ENCODE measurements at regions not wholly inside any gene's neighbourhood (a gene's known extent, or its start where the extent isn't known, plus 50 kb on each side); places are given as distances from the start of the nearest gene placed in this dataset.
"Not testable (repeated sequence)": the region's sequence is repeated elsewhere in the genome, so short reads cannot be mapped to it uniquely, and the experiment has no call there.

DNA sequence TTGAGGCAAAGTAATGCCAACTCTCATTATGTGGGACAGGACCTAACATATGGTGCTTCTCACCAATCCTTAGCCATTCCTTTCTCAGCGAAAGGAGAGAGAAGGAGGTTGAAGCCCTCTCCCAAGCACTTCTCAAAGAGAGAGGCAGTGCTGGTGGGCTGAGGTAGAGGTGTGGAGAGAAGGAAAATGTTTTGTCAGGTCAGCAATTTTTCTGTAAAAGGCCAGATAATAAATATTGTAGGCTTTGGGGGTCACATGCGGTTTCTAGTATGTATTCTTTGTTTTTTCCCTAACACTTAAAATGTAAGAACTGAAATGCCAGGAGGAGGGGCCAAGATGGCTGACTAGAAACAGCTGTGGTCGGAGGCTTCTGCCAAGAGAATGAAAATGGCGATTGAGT, 225.0 kb upstream of the NPY start:
- DNase-seq, result no peak

DNA sequence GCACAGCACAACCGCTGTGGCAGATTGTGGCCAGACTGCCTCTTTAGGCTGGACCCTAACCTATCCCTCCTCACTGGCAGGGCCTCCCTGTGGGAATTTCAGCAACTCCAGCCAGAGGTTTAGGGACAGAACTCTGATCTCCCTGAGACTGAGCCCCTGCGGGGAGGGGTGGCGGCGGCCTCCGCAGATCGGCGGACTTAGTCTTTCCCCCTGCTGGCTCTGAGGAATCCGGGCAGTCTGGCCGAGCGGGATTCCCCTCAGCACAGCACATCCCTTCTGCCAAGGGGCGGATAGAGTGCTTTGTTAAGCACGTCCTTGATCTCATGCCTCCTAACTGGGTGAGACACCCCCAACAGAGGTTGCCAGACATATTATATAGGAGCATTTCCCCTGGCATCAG, 224.2 kb upstream of the NPY start:
- DNase-seq, result no peak

DNA sequence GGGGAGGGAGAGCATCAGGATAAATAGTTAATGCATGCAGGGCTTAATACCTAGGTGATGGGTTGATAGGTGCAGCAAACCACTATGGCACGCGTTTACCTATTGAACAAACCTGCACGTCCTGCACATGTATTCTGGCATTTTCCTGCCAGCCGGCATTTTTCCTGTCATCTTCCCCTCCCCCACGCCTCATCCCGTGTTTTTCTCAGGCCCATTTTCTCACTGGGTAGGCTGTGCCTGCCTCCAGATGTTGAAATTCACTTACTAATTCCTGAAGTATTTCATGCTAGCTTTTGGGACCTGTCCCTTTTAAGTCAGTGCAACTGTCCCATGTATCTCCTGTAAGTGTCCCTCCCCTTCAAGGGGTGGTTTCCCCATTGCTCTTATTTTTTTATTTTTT, 220.3 kb upstream of the NPY start:
- DNase-seq, result no peak

DNA sequence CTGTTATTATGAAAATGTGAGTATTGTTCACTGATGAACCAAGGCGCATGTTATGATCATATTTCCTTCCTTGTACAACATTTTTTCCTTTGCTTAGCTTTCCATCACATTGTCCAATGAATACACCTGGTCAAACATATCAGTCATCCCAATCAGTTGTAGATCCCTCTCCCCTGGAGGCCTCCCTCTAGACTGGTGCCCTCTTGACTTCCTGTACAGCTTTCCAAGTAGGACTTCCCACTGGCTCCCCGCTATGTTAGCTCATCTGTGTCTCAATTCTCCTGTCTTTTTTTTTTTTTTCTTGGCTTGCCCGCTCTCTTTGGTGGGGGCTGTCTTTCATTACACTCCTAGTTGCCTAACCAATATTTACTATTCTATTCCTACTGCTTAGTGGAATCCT, 214.2 kb upstream of the NPY start:
- no peak for DNase-seq

DNA sequence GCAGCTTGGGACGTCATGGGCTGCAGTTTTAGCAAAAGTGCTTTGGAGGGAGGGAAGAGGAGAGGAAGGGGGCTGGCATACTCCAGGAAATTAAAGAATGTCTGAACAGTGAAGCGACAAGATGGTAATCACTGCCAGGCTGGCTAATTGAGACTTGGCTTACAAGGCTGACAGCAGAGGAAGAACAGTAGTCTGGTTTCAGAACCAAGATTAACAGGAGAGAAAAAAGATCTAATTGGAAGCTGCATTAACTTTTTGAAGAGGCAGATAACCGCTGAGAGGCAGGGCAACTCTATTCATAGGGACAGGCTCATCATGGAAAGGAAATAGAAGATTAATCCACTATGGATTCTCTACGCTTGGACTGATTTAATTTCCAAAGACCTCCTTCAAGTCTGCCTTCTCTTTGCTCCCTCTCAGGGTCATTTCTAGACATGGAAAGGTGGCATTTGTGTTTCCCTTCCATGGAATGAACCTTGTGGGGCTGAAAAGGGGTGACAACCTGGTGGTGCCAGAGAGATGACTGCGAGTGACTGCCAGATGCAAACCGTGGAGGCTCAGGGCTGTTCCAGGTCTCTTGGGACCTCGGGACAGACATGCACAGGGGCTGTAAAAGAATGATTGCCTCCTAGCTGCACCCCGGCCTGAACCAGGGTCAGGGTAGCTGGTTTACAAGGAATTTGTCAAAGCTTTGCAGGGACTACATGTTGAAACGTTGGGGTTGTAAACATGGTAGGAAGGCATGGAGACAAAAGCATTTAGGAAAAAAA, 210.2 kb upstream of the NPY start:
- no peak for DNase-seq

DNA sequence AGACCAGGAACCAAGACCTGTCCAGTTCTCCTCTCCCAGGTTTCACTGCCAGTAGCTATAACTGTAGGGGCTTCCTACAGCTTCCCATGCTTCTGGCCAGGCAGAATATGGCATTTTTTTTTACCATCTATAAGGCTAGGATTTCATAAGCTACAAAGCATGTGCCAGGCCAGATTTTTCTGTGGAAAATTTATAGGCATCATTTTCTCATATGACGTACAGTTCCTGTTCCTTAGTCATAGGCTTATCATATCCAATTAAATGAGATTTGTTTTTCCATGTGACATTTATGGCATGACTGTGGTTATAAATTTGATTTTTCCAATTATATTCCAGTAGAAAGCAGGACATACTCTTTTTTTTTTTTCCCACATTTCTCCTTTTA, 208.6 kb upstream of the NPY start:
- no peak for DNase-seq

DNA sequence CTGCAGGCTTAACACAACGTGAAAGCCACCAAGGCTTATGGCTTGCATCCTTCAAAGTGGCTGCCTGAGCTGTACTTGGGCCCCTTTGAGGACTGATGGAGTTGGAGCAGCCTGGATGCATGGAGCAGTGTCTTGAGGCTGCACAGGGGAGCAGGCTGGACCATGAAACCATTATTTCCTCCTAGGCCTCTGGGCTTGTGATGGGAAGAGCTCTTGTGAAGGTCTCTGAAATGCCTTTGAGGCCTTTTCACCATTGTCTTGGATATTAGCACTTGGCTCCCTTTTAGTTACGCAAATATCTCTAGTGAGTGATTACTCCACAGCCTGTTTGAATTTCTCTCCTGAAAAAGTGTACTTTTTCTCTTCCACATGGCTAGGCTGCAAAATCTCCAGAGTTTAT, 201.2 kb upstream of the NPY start:
- no peak for DNase-seq

DNA sequence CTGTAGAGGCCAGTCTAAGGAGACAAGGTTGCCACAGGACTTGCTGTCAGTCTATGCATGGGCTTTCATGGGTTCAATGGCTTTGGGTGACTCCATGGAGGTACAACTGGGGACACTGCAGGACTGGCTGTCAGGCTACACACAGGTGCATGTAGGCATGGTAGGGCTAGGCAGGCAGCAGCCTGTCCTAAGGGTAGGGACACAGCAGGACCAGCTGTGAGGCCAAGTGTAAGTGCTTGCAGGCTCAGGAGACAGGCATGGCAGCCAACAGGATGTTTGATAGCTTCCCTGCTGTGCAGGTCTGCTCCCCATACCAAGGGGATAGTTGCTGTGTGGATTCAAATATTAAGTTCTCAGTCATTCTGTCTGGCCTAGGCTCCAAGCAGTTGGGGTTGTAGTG, 181.0 kb upstream of the NPY start:
- DNase-seq, result no peak

DNA sequence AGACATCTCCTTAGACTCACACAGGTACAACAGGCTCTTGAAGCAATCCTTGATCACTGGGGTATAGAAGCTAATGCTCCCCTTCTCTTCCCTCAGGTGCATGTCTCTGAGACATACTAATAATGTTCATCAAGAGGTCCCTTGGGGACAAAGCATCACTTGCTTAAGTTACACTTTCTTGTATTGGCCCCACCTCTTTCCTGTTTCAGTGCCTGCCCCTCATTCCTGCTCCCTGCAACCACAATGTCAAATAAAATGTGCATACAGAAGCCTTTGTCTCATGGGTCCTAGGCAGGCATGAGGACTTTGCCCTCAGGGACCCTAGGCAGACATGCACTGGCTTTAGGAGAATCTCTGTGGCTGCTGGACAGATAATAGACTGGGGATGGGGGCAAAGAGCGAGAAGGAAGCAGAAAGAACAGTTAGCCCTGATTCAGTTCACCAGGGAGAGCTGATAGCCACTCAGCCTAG, 175.0 kb upstream of the NPY start:
- no peak for DNase-seq

DNA sequence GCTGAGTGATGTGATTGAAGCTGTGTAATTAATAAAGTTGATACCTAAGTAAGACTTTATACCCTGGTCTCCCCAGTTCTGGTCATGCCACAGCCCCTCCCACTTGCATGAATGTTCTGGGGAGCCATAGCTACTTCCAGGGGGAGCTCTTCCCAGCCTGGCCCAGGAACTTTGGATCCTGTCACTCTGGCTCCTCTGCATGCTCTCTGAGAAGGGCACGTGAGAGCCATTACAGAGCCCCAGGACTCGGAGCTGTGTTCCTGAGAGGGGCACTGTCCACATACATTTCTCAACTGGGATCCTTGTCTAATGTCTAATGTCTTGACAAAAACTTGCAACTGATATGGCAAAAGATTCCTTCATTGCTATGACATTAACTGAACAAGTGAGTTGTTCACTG, 173.9 kb upstream of the NPY start:
- DNase-seq, result no peak

DNA sequence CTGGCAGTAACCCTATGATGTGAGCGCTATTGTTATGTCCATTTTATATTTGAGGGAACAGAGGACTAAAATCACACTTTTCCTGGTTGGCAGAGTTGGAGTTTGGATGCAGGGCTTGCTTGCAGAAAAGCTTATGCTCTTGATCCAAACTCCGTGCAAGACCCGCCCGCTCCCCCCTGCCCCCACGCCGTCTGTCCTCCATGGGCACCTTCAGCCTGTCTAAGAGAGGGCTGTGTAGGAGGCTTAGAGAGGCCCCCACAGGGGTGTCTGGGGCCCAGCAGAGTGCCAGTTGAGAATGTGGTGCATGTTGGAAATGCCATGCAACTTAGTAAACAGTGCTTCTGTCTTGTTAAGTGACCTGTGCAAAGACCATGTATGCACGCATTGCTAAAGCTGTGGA, 170.5 kb upstream of the NPY start:
- no peak for DNase-seq

DNA sequence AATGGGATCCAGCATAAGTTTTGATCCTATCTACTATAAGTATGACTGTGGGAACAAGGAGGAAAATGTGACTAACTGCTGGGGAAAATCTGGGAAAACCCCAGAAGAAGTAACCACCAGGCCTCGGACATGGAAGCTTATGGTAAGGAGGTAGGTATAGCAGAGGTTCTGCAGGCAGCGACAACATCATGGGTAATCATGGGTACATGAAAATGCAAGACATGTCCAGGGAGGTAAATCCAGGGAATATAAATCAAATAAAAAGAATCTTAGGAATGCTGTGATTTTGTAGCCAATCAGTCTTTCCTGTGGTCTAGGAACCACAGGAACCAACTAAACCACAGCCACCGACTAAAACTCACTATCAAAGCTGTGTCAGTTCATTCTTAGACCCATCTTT, 168.3 kb upstream of the NPY start:
- DNase-seq, result no peak

DNA sequence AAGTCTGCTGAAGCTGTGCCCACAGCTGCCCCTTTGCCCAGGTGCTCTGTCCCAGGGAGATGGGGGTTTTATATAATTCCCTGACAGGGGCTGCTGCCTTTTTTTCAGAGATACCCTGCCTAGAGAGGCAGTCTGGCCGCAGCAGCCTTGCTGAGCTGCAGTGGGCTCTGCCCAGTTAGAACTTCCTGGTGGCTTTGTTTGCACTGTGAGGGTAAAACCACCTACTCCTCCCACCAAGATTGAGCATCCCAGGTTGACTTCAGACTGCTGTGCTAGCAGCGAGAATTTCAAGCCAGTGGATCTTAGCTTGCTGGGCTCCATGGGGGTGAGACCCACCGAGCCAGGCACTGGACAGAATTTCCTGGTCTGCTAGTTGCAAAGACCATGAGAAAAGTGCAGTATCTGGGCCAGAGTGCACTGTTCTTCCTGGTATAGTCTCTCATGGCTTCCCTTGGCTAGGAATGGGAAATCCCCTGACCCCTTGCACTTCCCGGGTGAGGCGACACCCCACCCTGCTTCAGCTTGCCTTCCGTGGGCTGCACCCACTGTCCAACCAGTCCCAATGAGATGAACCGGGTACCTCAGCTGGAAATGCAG, 166.0 kb upstream of the NPY start:
- not testable (repeated sequence) for DNase-seq

DNA sequence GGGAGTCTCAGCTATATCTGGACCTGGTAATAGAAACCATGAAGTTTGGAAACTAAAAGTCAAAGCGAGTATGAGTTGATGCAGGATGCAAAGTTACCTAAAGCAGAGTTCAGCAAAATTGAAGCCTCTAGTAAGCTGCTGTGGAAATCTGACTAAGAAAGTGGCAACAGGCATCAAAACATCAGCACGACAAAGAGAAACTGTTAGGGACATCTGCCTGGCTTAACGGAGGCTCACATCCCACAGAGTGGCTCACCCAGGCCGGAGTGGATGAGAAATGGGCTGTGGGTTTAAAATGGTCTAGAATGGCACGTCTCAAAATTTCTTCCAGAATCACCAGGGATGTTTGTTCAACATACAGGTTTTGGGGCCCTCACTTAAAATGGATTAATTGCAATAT, 164.1 kb upstream of the NPY start:
- no peak for DNase-seq

DNA sequence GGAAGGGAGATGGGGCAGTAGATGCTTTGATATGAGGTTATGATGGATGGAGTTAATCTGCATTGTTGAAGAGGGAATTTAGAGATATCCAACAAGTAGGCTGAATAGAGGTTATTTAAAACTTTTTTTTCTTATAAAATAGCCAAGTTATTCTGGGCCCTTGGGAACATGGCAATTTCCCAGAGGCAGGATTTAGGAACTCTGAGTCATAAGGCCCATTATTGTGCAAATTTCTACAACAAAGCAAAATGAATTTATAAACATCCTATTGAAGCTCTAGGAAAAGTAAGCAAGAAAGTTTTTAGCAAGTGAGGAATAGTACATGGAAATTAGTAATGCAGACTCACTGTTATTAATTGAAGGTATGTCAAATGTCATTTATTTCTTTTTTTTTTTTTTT, 160.9 kb upstream of the NPY start:
- DNase-seq, result no peak

DNA sequence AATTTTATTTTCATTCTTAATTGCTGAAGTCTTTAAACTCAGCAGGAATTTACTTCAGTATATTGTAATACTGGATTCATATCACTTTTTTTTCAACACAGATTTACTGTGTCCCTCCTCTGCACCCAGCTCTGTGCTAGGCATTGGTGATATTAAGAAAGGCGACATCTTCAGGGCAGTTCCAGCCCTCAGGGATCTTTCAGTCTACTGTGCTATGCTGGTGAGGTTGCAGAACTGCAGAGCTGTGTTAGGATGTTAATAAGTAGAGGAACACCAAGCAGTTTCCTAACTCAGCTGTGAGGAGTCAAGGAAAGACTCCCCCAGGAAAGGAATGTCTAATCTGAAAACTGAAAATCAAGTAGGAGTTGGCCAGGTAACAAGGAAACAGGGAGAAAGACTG, 158.2 kb upstream of the NPY start:
- DNase-seq, result no peak

DNA sequence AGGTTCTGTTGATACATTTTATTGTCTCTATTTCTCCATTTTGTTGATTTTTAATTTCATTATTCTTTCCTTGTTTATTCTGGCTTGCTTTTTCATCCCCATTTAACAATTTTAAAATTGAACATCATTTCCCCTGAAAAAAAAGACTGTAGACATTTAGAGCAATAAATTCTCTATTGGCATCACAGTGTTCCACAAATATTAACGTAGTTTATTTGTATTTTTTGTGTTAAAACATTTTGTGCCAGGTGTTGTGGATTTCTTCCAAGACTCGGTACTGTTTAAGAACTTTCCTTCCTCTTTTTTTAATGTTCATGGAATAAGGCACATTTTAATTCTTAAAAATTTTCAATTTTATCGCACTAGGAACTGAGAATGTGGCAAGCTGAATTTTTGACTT, 156.1 kb upstream of the NPY start:
- no peak for DNase-seq

DNA sequence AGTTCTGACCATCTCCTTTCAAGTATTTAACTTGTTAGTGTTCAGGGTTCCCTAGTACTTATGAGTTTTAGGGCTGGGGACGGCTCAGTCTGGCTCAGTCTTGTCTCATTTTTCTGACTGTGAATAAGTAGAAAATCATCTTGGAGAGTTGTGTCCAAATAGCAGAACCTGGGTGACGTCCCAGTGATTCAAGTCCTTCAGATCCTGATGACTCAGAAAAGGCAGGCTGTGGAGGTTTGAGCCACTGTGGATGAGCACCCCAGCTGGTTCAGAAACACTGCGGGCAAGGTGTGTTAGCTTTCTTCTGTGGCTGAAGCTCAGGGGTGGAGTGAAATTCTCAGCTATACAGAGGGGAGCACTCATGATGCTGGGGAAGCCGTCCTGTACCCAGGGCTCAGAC, 154.4 kb upstream of the NPY start:
- DNase-seq, result no peak

DNA sequence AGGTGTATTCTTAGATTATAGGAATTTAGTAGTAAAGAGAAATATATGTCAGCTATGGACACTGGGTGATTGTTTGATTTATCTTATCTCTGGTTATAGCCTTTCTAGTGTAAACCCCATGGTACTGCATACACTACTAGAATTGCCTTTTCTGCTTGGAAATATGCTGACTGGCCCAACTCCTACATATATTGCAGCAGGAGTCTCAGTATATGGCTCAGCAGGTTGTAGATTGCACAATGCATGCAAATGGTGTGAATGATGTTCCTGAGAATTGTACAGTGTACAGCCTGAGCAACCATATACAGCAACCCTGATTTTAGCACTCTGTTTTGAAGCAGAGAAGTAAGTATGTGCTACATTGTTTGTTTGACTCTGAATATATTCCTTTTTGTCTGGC, 153.4 kb upstream of the NPY start:
- no peak for DNase-seq

DNA sequence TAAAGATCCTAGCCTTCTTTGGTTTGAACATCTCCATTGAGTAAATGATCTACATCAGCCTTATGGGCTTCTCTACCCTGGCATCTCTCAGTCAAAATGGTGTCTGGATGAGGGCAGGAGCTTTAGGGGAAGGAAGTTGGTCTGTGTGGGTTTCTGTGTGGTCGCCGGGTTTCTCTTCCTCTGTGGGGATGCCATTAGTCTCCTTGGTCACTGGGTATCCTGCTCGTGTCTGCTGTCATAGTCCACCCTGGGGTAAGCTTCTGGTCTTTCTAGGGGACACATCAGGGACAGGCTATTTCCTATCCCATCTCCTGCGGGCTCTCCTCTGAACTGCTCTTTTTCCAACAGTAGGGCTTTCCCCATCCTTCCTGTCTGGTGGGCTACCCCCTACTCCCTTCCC, 150.3 kb upstream of the NPY start:
- no peak for DNase-seq

DNA sequence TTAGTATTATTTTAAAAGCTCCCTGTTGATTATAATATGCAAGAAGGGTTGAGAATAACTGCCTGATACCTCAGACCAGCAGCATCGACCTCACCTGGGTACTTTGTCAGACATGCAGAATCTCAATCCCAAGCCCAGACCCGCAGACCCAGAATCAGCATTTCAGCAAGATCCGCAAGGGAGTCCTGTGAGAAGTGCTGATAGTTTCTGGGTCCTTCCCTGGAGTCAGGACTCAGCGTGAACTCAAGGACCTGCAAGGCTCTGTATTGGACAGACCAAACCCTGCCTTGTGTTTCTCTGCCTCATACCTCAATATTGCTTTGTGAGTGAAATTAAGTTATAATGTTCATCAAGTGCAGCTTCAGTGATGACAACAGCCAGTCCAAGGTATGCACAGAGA, 149.5 kb upstream of the NPY start:
- DNase-seq, result no peak

DNA sequence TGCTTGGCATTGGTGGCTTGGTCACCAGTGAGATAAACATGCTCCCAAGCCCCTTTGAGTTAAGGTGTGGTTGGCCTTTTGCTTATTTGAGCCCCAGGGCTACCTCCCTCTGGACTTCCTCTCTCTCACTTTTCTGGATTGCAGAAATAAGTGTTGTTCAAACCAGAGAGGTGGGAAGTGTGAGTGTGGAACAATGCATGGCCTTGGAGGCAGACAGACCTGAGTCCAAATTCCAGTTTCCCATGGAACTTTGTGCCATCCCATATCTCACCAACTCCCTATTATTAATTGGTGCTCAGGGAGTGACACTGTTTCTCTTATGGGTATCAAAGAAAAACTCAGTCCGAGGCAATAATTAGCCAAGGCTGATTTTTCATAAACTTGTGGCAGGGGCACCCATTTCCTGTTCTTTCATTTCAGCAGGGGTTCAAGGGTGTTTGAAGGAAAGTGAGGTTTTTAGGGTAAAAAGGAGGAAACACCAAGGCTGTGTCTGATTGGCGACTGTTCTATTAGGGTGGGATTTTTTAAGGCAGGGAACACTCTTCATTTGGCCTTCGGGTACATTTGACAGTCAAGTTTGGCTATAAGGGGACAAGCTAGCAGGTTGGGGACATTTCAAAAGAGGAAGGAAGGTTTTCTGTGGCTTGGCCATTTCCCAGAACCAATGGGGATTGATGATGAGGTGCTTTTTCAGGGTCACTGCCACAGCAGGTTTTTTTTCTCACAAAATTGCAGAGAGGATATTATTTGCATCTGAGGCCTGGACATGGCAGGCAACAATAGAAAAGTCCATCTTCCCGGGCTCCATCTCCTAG, 148.8 kb upstream of the NPY start:
- DNase-seq, result no peak

DNA sequence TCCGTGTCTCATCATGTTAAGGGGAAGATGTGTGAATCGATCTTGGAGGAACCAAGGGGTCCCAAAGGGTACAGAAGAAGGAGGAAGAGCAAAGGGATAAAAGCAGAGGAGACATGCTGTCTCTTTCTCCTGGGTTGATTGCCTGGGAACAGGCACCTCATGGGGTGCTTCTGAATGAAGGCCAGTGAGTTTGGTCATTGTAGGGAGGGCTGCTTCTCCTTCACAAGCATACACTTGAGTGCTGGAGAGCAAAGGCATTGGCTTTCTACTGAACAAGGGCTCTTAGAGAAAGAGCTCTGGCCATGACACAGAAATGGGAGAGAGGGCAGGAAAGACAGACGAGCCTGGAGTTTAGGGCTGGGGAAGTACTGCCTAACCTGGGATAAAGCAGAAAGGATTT, 146.7 kb upstream of the NPY start:
- DNase-seq, result no peak

DNA sequence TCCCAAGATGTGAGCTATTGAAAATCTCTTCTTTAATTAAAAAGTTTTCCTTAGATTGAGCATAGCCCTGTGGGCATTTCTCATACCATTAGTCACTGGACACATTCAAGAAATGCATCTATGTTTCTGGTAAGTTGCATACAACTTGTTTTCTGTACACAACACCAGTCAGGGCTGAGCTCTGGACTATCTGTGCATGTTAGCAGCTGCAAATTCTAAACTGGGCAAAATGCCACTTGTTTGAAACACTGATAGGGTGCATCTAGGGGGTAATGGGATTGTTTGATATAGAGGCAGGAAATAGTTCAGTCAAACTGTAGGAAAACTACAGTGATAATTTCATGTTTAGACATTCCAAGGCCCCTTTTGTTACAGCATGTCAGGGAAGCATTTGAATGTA, 145.6 kb upstream of the NPY start:
- no peak for DNase-seq

Data from NCI-H526 treated with DMSO at 0.1 percent for 48 hours (cell line).